HepG2 (cell line): ENCODE measurements at regions not wholly inside any gene's neighbourhood (a gene's known extent, or its start where the extent isn't known, plus 50 kb on each side); places are given as distances from the start of the nearest gene placed in this dataset.

ENCODE experiments used
- ATAC-seq: fragments of 200-7000 bp; cut with Tn5 transposase; 3 replicates; pipeline ENCODE4 v1.9.1; 2020; ENCODE audit warnings: mild to moderate bottlenecking, moderate library complexity
- BruUV-seq: library from RNA; stranded (reverse); fragments of 400-500 nt; replicated peaks from 2 replicates; lab custom pipeline; 2021; lab: Mats Ljungman, UMichigan
- CTCF ChIA-PET: fragments of 300-600 bp; formaldehyde crosslinking; extraction: SDS; loops from one replicate; lab custom pipeline; 2021; ENCODE audit warnings: low total read pairs, inconsistent platforms, low intra/inter-chr PET ratio; lab: Yijun Ruan, JAX
- POLR2A ChIA-PET: fragments of 350-600 bp; sonication (Branson Sonifier 250); formaldehyde crosslinking; loops from one replicate; lab custom pipeline; 2020; ENCODE audit warnings: antibody characterized with exemption, inconsistent platforms; lab: Yijun Ruan, JAX
- DNase-seq: peaks from one replicate; pipeline ENCODE4 v3.0.0-alpha.2; 2015; ENCODE audit warnings: low spot score
- FAIRE-seq: peaks from 3 replicates; lab custom pipeline; 2011; peaks lifted over from hg19 to GRCh38; lab: Jason Lieb, UNC
- H2AFZ ChIP-seq: one replicate; pipeline ENCODE4 v1.6.1; 2011; ENCODE audit warnings: low read length, inconsistent platforms
- H3K27ac ChIP-seq: fragments of 300-600 bp; 3 replicates; pipeline ENCODE4 v1.8.0; 2011; ENCODE audit warnings: mixed run types, mild to moderate bottlenecking, mixed read lengths, low read length, inconsistent platforms; ENCODE audit not compliant: insufficient read depth; ENCODE audit errors: extremely low read length
- H3K27me3 ChIP-seq, 2 experiments: fragments of 200-600 bp in 1 of 2; 2 replicates in 1 of 2; 3 replicates in 1 of 2; pipeline versions ENCODE4 v1.6.0 to v1.8.0; 2011; ENCODE audit warnings: low read length in 2 of 2, mild to moderate bottlenecking in 2 of 2, moderate library complexity in 2 of 2, inconsistent platforms in 1 of 2; ENCODE audit not compliant: insufficient read depth in 2 of 2, control insufficient read depth in 1 of 2
- H3K36me3 ChIP-seq, 2 experiments: fragments of 200-600 bp in 1 of 2; replicated peaks in 1 of 2; 2 replicates in 1 of 2; 3 replicates in 1 of 2; pipeline versions ENCODE4 v1.5.1 to v1.8.0; 2011; ENCODE audit warnings: low read length in 2 of 2, inconsistent platforms in 1 of 2; ENCODE audit not compliant: insufficient read depth in 2 of 2, control insufficient read depth in 1 of 2
- H3K4me1 ChIP-seq: 2 replicates; pipeline ENCODE4 v1.5.1; 2012; ENCODE audit warnings: low read length, inconsistent platforms; ENCODE audit not compliant: insufficient read depth
- H3K4me2 ChIP-seq: 2 replicates; pipeline ENCODE4 v1.6.0; 2011; ENCODE audit warnings: low read depth, low read length, inconsistent platforms
- H3K4me3 ChIP-seq, 3 experiments: fragments of 200-600 bp in 1 of 3; sonication (generic), shearing (Covaris generic) in 1 of 3; replicated peaks in 1 of 3; 2 replicates each; pipeline ENCODE4 v1.5.1; 2011 to 2016; ENCODE audit warnings: low read length in 3 of 3, inconsistent platforms in 2 of 3, low read depth in 2 of 3, mild to moderate bottlenecking in 2 of 3, control low read depth in 1 of 3, mixed read lengths in 1 of 3; ENCODE audit not compliant: insufficient read depth in 1 of 3
- H3K79me2 ChIP-seq: one replicate; pipeline ENCODE4 v1.6.1; 2011; ENCODE audit warnings: low read length, inconsistent platforms; ENCODE audit not compliant: insufficient read depth
- H3K9ac ChIP-seq: 2 replicates; pipeline ENCODE4 v1.6.0; 2011; ENCODE audit warnings: mild to moderate bottlenecking, low read depth, low read length, inconsistent platforms; ENCODE audit not compliant: insufficient read depth
- H3K9me3 ChIP-seq: 2 replicates; pipeline ENCODE4 v1.5.1; 2012; ENCODE audit warnings: mild to moderate bottlenecking, low read length
- H4K20me1 ChIP-seq: 2 replicates; pipeline ENCODE4 v1.6.0; 2011; ENCODE audit warnings: inconsistent platforms, mild to moderate bottlenecking, low read length, moderate library complexity; ENCODE audit not compliant: insufficient read depth
- CREM ChIP-seq, 2 experiments: sonication (generic) in 1 of 2; formaldehyde crosslinking in 1 of 2; IDR thresholded peaks; 2 replicates each; pipeline versions ENCODE4 v1.4.0 to v1.6.1; 2016 to 2020; ENCODE audit warnings: antibody characterized with exemption in 1 of 2, mild to moderate bottlenecking in 1 of 2, missing genetic modification reagents in 1 of 2
- HMGA1 ChIP-seq: sonication (generic); formaldehyde crosslinking; conservative IDR thresholded peaks from 2 replicates; pipeline ENCODE4 v1.4.0; 2020; ENCODE audit warnings: missing genetic modification reagents
- HNRNPL ChIP-seq: fragments of 200-400 bp; formaldehyde crosslinking; IDR thresholded peaks from 2 replicates; pipeline ENCODE4 v1.6.1; 2017; ENCODE audit warnings: mild to moderate bottlenecking, low read depth, low read length
- HOXA9 ChIP-seq: sonication (generic); formaldehyde crosslinking; IDR thresholded peaks from 2 replicates; pipeline ENCODE4 v1.8.1; 2022; ENCODE audit warnings: missing genetic modification reagents, mild to moderate bottlenecking, moderate library complexity, borderline replicate concordance
- JUND ChIP-seq: sonication (generic); formaldehyde crosslinking; IDR thresholded peaks from 2 replicates; pipeline ENCODE4 v1.8.0; 2022; ENCODE audit warnings: mild to moderate bottlenecking, missing genetic modification reagents
- MED8 ChIP-seq: sonication (generic); formaldehyde crosslinking; IDR thresholded peaks from 2 replicates; pipeline ENCODE4 v1.8.1; 2023; ENCODE audit warnings: mild to moderate bottlenecking, missing genetic modification reagents; ENCODE audit not compliant: insufficient replicate concordance
- RARG ChIP-seq: sonication (generic); formaldehyde crosslinking; IDR thresholded peaks from 2 replicates; pipeline ENCODE4 v1.4.0; 2020; ENCODE audit warnings: low read depth, mild to moderate bottlenecking, missing genetic modification reagents
- RBM39 ChIP-seq: fragments of 200-400 bp; formaldehyde crosslinking; IDR thresholded peaks from one replicate; pipeline ENCODE4 v1.6.1; 2018; ENCODE audit warnings: antibody characterized with exemption, mild to moderate bottlenecking, low read depth, low read length; ENCODE audit not compliant: poor library complexity, severe bottlenecking
- SMARCC2 ChIP-seq: fragments of 450-650 bp; IDR thresholded peaks from 2 replicates; pipeline ENCODE4 v1.6.1; 2017; ENCODE audit warnings: antibody characterized with exemption, mild to moderate bottlenecking
- ZMYM3 ChIP-seq: sonication (generic); formaldehyde crosslinking; IDR thresholded peaks from 2 replicates; pipeline ENCODE4 v1.5.1; 2020; ENCODE audit warnings: mild to moderate bottlenecking, missing genetic modification reagents
- ZNF12 ChIP-seq: sonication (generic); formaldehyde crosslinking; IDR thresholded peaks from 2 replicates; pipeline ENCODE4 v1.5.0; 2020; ENCODE audit warnings: missing genetic modification reagents
- ZNF724P ChIP-seq: sonication (generic); formaldehyde crosslinking; IDR thresholded peaks from 2 replicates; pipeline ENCODE4 v1.8.0; 2022; ENCODE audit warnings: missing genetic modification reagents, borderline replicate concordance
- WGBS: methylation state at CpG from one replicate; pipeline ENCODE4 v1.1.6; 2017; ENCODE audit warnings: low lambda C conversion rate; 5-methylcytosine and 5-hydroxymethylcytosine counted together
- in situ Hi-C: cut with HindIII; loops from 2 replicates; pipeline ENCODE4 v1.10.0; 2017; ENCODE audit warnings: low pct_unique_long_range_greater_than_20kb; ENCODE audit not compliant: extremely low pct_ligation_motif_present
- intact Hi-C: fragments of 100-400 bp; cut with micrococcal nuclease; formaldehyde crosslinking; loops from one replicate; pipeline ENCODE4 v1.10.0; 2022; ENCODE audit not compliant: unreplicated experiment
- TF ChIP-seq, protein P1 (sequence below): sonication (generic); formaldehyde crosslinking; IDR thresholded peaks from 2 replicates; pipeline ENCODE4 v1.5.0; 2020; ENCODE audit warnings: missing genetic modification reagents
- TF ChIP-seq, protein P2 (sequence below): sonication (generic); formaldehyde crosslinking; IDR thresholded peaks from 2 replicates; pipeline ENCODE4 v1.4.0; 2020; ENCODE audit warnings: missing genetic modification reagents

DNA sequence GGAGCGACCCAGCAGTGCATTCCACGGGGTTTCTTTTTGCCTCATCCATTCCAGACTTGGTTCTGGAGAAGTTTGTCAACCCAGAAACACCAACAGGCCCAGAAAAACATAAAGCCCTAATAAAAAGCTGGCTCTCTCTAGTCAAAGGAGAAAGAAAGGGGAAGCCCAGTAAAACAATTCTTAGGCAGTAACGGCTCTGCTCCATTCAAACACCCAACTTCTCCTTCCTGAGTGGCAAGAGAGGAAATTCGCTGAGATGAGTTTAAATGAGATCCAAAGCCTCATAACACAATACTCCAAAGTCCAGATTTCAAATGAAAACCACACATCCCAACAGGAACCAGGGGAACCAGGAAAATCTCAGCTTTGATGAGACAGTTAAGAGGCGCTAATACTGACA, 179.9 kb downstream of the RPIA start:
- BruUV-seq: no TSS peak
- ATAC-seq (no peak), FAIRE-seq (no peak), DNase-seq (no peak)
- Histone ChIP-seq H3K27me3 (peaks cover 0 to 19% of the 10 kb centered on the region in 2 experiments; a peak in 2 of 5 replicates), H3K9me3 (no peaks in the 10 kb centered on the region), H3K4me2 (no peak overlapping the region), H4K20me1 (no peaks in the 10 kb centered on the region), H3K4me3 (no peak overlapping the region), H3K4me1 (no peaks in the 10 kb centered on the region), H3K79me2 (no peaks in the 10 kb centered on the region), H2AFZ (no peak overlapping the region), H3K36me3 (no peaks in the 10 kb centered on the region), H3K9ac (no peak overlapping the region), H3K27ac (no peak overlapping the region)
- ChIA-PET POLR2A (no interaction called here), CTCF (no interaction called here)
- intact Hi-C loops (no loop called here), in situ Hi-C loops (no loop called here)
- TF ChIP-seq RARG (CRISPR knock-in tag) (no peak), HNRNPL (no peak), HOXA9 (CRISPR knock-in tag) (no peak), HMGA1 (CRISPR knock-in tag) (no peak), MED8 (no peak)
- 13% methylated on average over 5 of the region's 5 CpGs for WGBS

DNA sequence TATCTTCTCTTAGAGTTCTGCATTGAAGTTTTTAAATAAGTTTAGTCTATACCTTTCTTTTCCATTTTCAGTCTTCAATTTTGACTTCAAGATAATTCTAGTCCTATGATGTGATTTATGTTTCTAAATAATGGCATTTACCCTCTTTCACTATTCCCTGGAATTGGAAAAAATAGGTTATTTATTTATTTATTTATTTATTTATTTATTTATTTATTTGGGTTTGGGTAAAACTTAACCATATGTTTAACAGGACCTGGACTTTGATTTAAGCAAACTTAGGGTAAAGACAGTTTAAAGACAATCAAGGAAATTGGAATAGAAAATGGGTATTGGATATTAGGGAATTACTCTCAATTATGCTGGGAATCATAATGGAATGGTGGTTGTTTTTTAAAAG, 182.1 kb downstream of the RPIA start:
- no peaks in the 10 kb centered on the region for H4K20me1 ChIP-seq
- H3K4me3 ChIP-seq: no peak overlapping the region
- no peaks in the 10 kb centered on the region for H3K4me1 ChIP-seq
- intact Hi-C loops: loop anchor here (1.0 kb wide), 1 partner anchor 46 kb away; no protein-coding TSS in a partner anchor
- H3K79me2 ChIP-seq: no peaks in the 10 kb centered on the region
- H3K27ac ChIP-seq: no peak overlapping the region
- in situ Hi-C loops: no loop called here
- ChIA-PET POLR2A (no interaction called here), CTCF (no interaction called here)
- no peak overlapping the region for H3K9ac ChIP-seq
- no peak for DNase-seq
- H3K9me3 ChIP-seq: no peaks in the 10 kb centered on the region
- no peaks in the 10 kb centered on the region for H3K36me3 ChIP-seq
- no TSS peak for BruUV-seq
- H3K4me2 ChIP-seq: no peak overlapping the region
- H2AFZ ChIP-seq: no peak overlapping the region
- TF ChIP-seq RARG (CRISPR knock-in tag): no peak
- TF ChIP-seq SMARCC2: no peak
- TF ChIP-seq JUND (CRISPR knock-in tag): no peak
- TF ChIP-seq RBM39: no peak
- TF ChIP-seq, protein P1, sequence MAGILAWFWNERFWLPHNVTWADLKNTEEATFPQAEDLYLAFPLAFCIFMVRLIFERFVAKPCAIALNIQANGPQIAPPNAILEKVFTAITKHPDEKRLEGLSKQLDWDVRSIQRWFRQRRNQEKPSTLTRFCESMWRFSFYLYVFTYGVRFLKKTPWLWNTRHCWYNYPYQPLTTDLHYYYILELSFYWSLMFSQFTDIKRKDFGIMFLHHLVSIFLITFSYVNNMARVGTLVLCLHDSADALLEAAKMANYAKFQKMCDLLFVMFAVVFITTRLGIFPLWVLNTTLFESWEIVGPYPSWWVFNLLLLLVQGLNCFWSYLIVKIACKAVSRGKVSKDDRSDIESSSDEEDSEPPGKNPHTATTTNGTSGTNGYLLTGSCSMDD (CRISPR knock-in tag): no peak
- no peak for TF ChIP-seq CREM (IDR thresholded peaks at IDR 0.05)
- no peak for TF ChIP-seq CREM (CRISPR knock-in tag; IDR thresholded peaks at IDR 0.05)
- TF ChIP-seq, protein P2, sequence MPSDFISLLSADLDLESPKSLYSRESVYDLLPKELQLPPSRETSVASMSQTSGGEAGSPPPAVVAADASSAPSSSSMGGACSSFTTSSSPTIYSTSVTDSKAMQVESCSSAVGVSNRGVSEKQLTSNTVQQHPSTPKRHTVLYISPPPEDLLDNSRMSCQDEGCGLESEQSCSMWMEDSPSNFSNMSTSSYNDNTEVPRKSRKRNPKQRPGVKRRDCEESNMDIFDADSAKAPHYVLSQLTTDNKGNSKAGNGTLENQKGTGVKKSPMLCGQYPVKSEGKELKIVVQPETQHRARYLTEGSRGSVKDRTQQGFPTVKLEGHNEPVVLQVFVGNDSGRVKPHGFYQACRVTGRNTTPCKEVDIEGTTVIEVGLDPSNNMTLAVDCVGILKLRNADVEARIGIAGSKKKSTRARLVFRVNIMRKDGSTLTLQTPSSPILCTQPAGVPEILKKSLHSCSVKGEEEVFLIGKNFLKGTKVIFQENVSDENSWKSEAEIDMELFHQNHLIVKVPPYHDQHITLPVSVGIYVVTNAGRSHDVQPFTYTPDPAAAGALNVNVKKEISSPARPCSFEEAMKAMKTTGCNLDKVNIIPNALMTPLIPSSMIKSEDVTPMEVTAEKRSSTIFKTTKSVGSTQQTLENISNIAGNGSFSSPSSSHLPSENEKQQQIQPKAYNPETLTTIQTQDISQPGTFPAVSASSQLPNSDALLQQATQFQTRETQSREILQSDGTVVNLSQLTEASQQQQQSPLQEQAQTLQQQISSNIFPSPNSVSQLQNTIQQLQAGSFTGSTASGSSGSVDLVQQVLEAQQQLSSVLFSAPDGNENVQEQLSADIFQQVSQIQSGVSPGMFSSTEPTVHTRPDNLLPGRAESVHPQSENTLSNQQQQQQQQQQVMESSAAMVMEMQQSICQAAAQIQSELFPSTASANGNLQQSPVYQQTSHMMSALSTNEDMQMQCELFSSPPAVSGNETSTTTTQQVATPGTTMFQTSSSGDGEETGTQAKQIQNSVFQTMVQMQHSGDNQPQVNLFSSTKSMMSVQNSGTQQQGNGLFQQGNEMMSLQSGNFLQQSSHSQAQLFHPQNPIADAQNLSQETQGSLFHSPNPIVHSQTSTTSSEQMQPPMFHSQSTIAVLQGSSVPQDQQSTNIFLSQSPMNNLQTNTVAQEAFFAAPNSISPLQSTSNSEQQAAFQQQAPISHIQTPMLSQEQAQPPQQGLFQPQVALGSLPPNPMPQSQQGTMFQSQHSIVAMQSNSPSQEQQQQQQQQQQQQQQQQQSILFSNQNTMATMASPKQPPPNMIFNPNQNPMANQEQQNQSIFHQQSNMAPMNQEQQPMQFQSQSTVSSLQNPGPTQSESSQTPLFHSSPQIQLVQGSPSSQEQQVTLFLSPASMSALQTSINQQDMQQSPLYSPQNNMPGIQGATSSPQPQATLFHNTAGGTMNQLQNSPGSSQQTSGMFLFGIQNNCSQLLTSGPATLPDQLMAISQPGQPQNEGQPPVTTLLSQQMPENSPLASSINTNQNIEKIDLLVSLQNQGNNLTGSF: no peak
- TF ChIP-seq ZNF724P (CRISPR knock-in tag): no peak
- no peak for TF ChIP-seq ZMYM3 (CRISPR knock-in tag)
- TF ChIP-seq ZNF12: no peak
- no peak for ATAC-seq
- FAIRE-seq: no peak
- H3K27me3 ChIP-seq: peaks cover 0 to 7% of the 10 kb centered on the region in 2 experiments; a peak in 2 of 5 replicates
